Naive thymus-derived CD4-positive, alpha-beta T cell (primary cell): ENCODE measurements at regions not wholly inside any gene's neighbourhood (a gene's known extent, or its start where the extent isn't known, plus 50 kb on each side); places are given as distances from the start of the nearest gene placed in this dataset.

Experiments
- ATAC-seq: fragments of 150-1000 bp; cut with Tn5 transposase; 2 replicates; pipeline ENCODE4 v1.10.0; 2021; ENCODE audit warnings: mild to moderate bottlenecking, moderate library complexity
- CTCF ChIA-PET: fragments of 350-600 bp; sonication (Branson Sonifier 250); formaldehyde crosslinking; loops from one replicate; lab custom pipeline; 2021; ENCODE audit warnings: antibody characterized with exemption; lab: Charles Lee
- POLR2A ChIA-PET: fragments of 350-600 bp; sonication (Branson Sonifier 250); formaldehyde crosslinking; loops from one replicate; lab custom pipeline; 2021; ENCODE audit warnings: antibody characterized with exemption, inconsistent platforms; lab: Charles Lee
- DNase-seq, 9 donors: peaks; one replicate each; pipeline versions ENCODE4 v3.0.0 to v3.0.0-alpha.2; 2020 to 2022; ENCODE audit warnings: mixed read lengths in 1 of 9
- H3K27ac ChIP-seq: one replicate; pipeline ENCODE4 v1.7.0; 2013; ENCODE audit warnings: mild to moderate bottlenecking, low read depth, low read length, moderate library complexity
- H3K27me3 ChIP-seq, 2 donors: one replicate each; pipeline ENCODE4 v1.7.0; 2013; ENCODE audit warnings: low read length in 2 of 2, mild to moderate bottlenecking in 2 of 2, moderate library complexity in 2 of 2; ENCODE audit not compliant: control insufficient read depth in 2 of 2, insufficient read depth in 2 of 2
- H3K36me3 ChIP-seq, 3 experiments: 1 replicate in 2 of 3; 2 replicates in 1 of 3; pipeline ENCODE4 v1.7.0; 2013; ENCODE audit warnings: low read length in 3 of 3, mild to moderate bottlenecking in 3 of 3, moderate library complexity in 1 of 3; ENCODE audit not compliant: insufficient read depth in 3 of 3, control insufficient read depth in 2 of 3
- H3K4me1 ChIP-seq, 2 donors: one replicate each; pipeline ENCODE4 v1.7.0; 2013; ENCODE audit warnings: low read length in 2 of 2, mild to moderate bottlenecking in 2 of 2, moderate library complexity in 1 of 2; ENCODE audit not compliant: control insufficient read depth in 2 of 2, insufficient read depth in 2 of 2
- H3K4me3 ChIP-seq: 2 replicates; pipeline ENCODE4 v1.7.0; 2013; ENCODE audit warnings: mild to moderate bottlenecking, low read length
- H3K9me3 ChIP-seq, 3 experiments: 1 replicate in 2 of 3; 2 replicates in 1 of 3; pipeline ENCODE4 v1.7.0; 2013; ENCODE audit warnings: low read length in 3 of 3; ENCODE audit not compliant: control insufficient read depth in 2 of 3
- H3K27ac Mint-ChIP-seq, 9 donors: one replicate each; pipeline ENCODE4 v1.8.0; 2020 to 2022; ENCODE audit warnings: mixed read lengths in 9 of 9, mild to moderate bottlenecking in 8 of 9, moderate library complexity in 5 of 9, inconsistent platforms in 2 of 9
- H3K27me3 Mint-ChIP-seq, 5 donors: one replicate each; pipeline ENCODE4 v1.8.0; 2021 to 2022; ENCODE audit warnings: mixed read lengths in 5 of 5, mild to moderate bottlenecking in 1 of 5
- H3K36me3 Mint-ChIP-seq, 5 donors: one replicate each; pipeline ENCODE4 v1.8.0; 2020 to 2022; ENCODE audit warnings: mixed read lengths in 5 of 5, mild to moderate bottlenecking in 3 of 5, inconsistent platforms in 1 of 5
- H3K4me1 Mint-ChIP-seq, 7 donors: one replicate each; pipeline ENCODE4 v1.8.0; 2020 to 2022; ENCODE audit warnings: mixed read lengths in 7 of 7, mild to moderate bottlenecking in 3 of 7, inconsistent platforms in 1 of 7
- H3K4me3 Mint-ChIP-seq, 10 donors: one replicate each; pipeline ENCODE4 v1.8.0; 2020 to 2022; ENCODE audit warnings: mild to moderate bottlenecking in 10 of 10, mixed read lengths in 10 of 10, moderate library complexity in 6 of 10, inconsistent platforms in 2 of 10
- H3K9me3 Mint-ChIP-seq, 11 donors: one replicate each; pipeline ENCODE4 v1.8.0; 2020 to 2022; ENCODE audit warnings: mixed read lengths in 11 of 11, mild to moderate bottlenecking in 4 of 11, inconsistent platforms in 1 of 11, moderate library complexity in 1 of 11
- intact Hi-C, 2 donors: fragments of 100-400 bp; cut with micrococcal nuclease; formaldehyde crosslinking; loops; one replicate each; pipeline ENCODE4 v1.15.1; 2023

- no peaks in the 10 kb centered on the region for H3K4me1 ChIP-seq
- CTCF ChIA-PET, result no interaction called here
- Mint-ChIP-seq H3K36me3 (no peaks in the 10 kb centered on the region), H3K4me3 (no peak overlapping the region), H3K9me3 (peaks cover 0 to 10% (median 0%) of the 10 kb centered on the region in 11 donors), H3K27me3 (no peaks in the 10 kb centered on the region), H3K27ac (no peak overlapping the region), H3K4me1 (no peaks in the 10 kb centered on the region)
- no peak overlapping the region for H3K27ac ChIP-seq
- ATAC-seq (no peak), DNase-seq (no peak)
- H3K36me3 ChIP-seq, result no peaks in the 10 kb centered on the region
- H3K27me3 ChIP-seq, result no peaks in the 10 kb centered on the region
- POLR2A ChIA-PET, result no interaction called here
- no peak overlapping the region for H3K4me3 ChIP-seq
- intact Hi-C loops, result no loop called here
- no peaks in the 10 kb centered on the region for H3K9me3 ChIP-seq
Measured at GRCh38 chr3:95189348-95189747, 1126.5 kb downstream of the NSUN3 start.

- no peaks in the 10 kb centered on the region for H3K36me3 Mint-ChIP-seq
- intact Hi-C loops, result no loop called here
- no peaks in the 10 kb centered on the region for H3K4me1 ChIP-seq
- H3K27me3 Mint-ChIP-seq, result no peaks in the 10 kb centered on the region
- peaks cover 0 to 20% (median 4%) of the 10 kb centered on the region in 11 donors for H3K9me3 Mint-ChIP-seq
- no peaks in the 10 kb centered on the region for H3K36me3 ChIP-seq
- no peak overlapping the region for H3K4me3 Mint-ChIP-seq
- H3K4me3 ChIP-seq, result no peak overlapping the region
- no peak overlapping the region for H3K27ac Mint-ChIP-seq
- ATAC-seq (no peak), DNase-seq (no peak)
- CTCF ChIA-PET, result no interaction called here
- H3K4me1 Mint-ChIP-seq, result no peaks in the 10 kb centered on the region
- POLR2A ChIA-PET, result no interaction called here
- no peak overlapping the region for H3K27ac ChIP-seq
- H3K27me3 ChIP-seq, result no peaks in the 10 kb centered on the region
- no peaks in the 10 kb centered on the region for H3K9me3 ChIP-seq
Measured at GRCh38 chr3:95197661-95198060, 1134.8 kb downstream of the NSUN3 start.

- H3K27me3 ChIP-seq, result no peaks in the 10 kb centered on the region
- H3K4me3 ChIP-seq, result no peak overlapping the region
- POLR2A ChIA-PET, result no interaction called here
- Mint-ChIP-seq H3K4me3 (no peak overlapping the region), H3K27ac (no peak overlapping the region), H3K4me1 (no peaks in the 10 kb centered on the region), H3K27me3 (no peaks in the 10 kb centered on the region), H3K9me3 (peaks cover 2 to 35% (median 13%) of the 10 kb centered on the region in 11 donors), H3K36me3 (no peaks in the 10 kb centered on the region)
- H3K4me1 ChIP-seq, result no peaks in the 10 kb centered on the region
- H3K27ac ChIP-seq, result no peak overlapping the region
- H3K9me3 ChIP-seq, result no peaks in the 10 kb centered on the region
- no peaks in the 10 kb centered on the region for H3K36me3 ChIP-seq
- intact Hi-C loops, result no loop called here
- CTCF ChIA-PET, result no interaction called here
- ATAC-seq (no peak), DNase-seq (no peak)
Measured at GRCh38 chr3:95200384-95200783, 1137.5 kb downstream of the NSUN3 start.

GRCh38 chr3:95210878-95211277 lies 1148.0 kb downstream of the NSUN3 start:
- Mint-ChIP-seq H3K27ac (no peak overlapping the region), H3K27me3 (no peaks in the 10 kb centered on the region), H3K4me3 (no peak overlapping the region), H3K9me3 (peaks cover 0 to 15% (median 5%) of the 10 kb centered on the region in 11 donors), H3K36me3 (no peaks in the 10 kb centered on the region), H3K4me1 (no peaks in the 10 kb centered on the region)
- Histone ChIP-seq H3K4me3 (no peak overlapping the region), H3K9me3 (no peaks in the 10 kb centered on the region), H3K36me3 (no peaks in the 10 kb centered on the region), H3K4me1 (no peaks in the 10 kb centered on the region), H3K27ac (no peak overlapping the region), H3K27me3 (no peaks in the 10 kb centered on the region)
- intact Hi-C loops, result no loop called here
- CTCF ChIA-PET, result no interaction called here
- POLR2A ChIA-PET, result no interaction called here
- DNase-seq (no peak), ATAC-seq (no peak)

GRCh38 chr3:95212117-95212516 lies 1149.3 kb downstream of the NSUN3 start:
- ChIA-PET CTCF (no interaction called here), POLR2A (no interaction called here)
- no peak overlapping the region for H3K27ac ChIP-seq

GRCh38 chr3:95215437-95215957 lies 1152.6 kb downstream of the NSUN3 start:
- Mint-ChIP-seq H3K36me3 (no peaks in the 10 kb centered on the region), H3K27me3 (no peaks in the 10 kb centered on the region), H3K4me3 (no peak overlapping the region), H3K27ac (no peak overlapping the region), H3K9me3 (peaks cover 0 to 20% (median 9%) of the 10 kb centered on the region in 11 donors), H3K4me1 (no peaks in the 10 kb centered on the region)
- Histone ChIP-seq H3K4me3 (no peak overlapping the region), H3K9me3 (no peaks in the 10 kb centered on the region), H3K27ac (no peak overlapping the region), H3K36me3 (no peaks in the 10 kb centered on the region), H3K4me1 (no peaks in the 10 kb centered on the region), H3K27me3 (no peaks in the 10 kb centered on the region)
- no peak for DNase-seq
- ChIA-PET CTCF (no interaction called here), POLR2A (no interaction called here)
- intact Hi-C loops, result no loop called here
- ATAC-seq, result no peak

More at GRCh38 chr3:95212117-95212516, 1149.3 kb downstream of the NSUN3 start:
- Mint-ChIP-seq H3K4me3 (no peak overlapping the region), H3K36me3 (no peaks in the 10 kb centered on the region), H3K27me3 (no peaks in the 10 kb centered on the region), H3K4me1 (no peaks in the 10 kb centered on the region), H3K27ac (no peak overlapping the region), H3K9me3 (peaks cover 0 to 13% (median 6%) of the 10 kb centered on the region in 11 donors)
- Histone ChIP-seq H3K9me3 (no peaks in the 10 kb centered on the region), H3K36me3 (no peaks in the 10 kb centered on the region), H3K4me1 (no peaks in the 10 kb centered on the region), H3K4me3 (no peak overlapping the region), H3K27me3 (no peaks in the 10 kb centered on the region)
- ATAC-seq (no peak), DNase-seq (no peak)
- intact Hi-C loops, result no loop called here

DNA sequence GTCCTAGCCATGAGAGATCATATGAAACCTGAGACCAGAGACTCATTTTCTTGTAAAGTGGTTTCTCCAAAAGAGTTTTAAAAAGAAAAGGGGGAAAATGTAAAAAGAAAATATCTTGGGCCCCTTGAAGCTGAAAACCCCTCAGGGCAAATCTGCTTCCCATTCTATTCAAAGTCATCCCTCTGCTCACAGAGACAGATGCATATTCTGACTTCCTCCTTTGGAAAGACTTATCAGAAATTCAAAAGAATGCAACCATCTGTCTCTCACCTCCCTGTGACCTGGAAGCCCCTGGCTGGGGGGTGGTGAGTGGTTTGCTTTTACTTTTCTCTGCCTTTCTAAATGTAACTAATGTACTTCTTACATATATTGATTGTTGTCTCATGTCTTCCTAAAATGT lies 1154.8 kb downstream of the NSUN3 start:
- H3K27me3 Mint-ChIP-seq, result no peaks in the 10 kb centered on the region
- peaks cover 0 to 33% (median 4%) of the 10 kb centered on the region in 11 donors for H3K9me3 Mint-ChIP-seq
- CTCF ChIA-PET, result no interaction called here
- H3K27me3 ChIP-seq, result no peaks in the 10 kb centered on the region
- H3K4me1 ChIP-seq, result no peaks in the 10 kb centered on the region
- no peaks in the 10 kb centered on the region for H3K36me3 Mint-ChIP-seq
- no peak overlapping the region for H3K4me3 ChIP-seq
- DNase-seq, result no peak
- H3K4me3 Mint-ChIP-seq, result no peak overlapping the region
- no peak overlapping the region for H3K27ac Mint-ChIP-seq
- ATAC-seq, result no peak
- POLR2A ChIA-PET, result no interaction called here
- intact Hi-C loops, result no loop called here
- no peak overlapping the region for H3K27ac ChIP-seq
- no peaks in the 10 kb centered on the region for H3K36me3 ChIP-seq
- H3K4me1 Mint-ChIP-seq, result no peaks in the 10 kb centered on the region
- H3K9me3 ChIP-seq, result no peaks in the 10 kb centered on the region
